ENCODE measurements at regions not wholly inside any gene's neighbourhood (a gene's known extent, or its start where the extent isn't known, plus 50 kb on each side); places are given as distances from the start of the nearest gene placed in this dataset.

DNA sequence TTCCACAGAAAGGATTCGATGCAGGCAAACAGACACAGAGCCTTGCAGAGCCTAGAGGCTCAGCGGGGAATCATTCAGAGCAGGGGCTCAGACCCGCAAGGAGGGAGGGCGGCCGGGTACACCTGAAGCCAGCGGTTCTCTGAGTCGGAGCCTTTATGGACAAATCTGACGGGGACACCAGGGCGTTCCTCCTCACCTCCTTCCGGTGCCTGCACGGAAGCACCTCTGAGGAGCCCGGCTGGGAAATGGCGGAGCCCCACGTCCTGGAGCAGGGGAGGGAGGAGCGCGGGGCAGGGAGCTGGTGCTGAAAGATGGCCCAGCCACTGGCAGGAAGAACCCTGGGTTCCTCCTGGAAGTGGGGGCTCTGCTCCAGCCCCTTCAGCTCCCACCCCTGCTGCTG lies 193.5 kb upstream of the ALKAL2 start:
- H3K9me3 Mint-ChIP-seq (ENCODE audit: unreplicated experiment): no peaks in the 10 kb centered on the region
- H3K36me3 Mint-ChIP-seq (ENCODE audit: unreplicated experiment): no peaks in the 10 kb centered on the region
- no peak overlapping the region for H3K4me3 Mint-ChIP-seq (ENCODE audit: unreplicated experiment)
- H3K4me1 Mint-ChIP-seq (ENCODE audit: unreplicated experiment): peaks cover 7% of the 10 kb centered on the region
- no peak for DNase-seq (ENCODE audit: extremely low spot score, unreplicated experiment)
- TF ChIP-seq, protein P1, sequence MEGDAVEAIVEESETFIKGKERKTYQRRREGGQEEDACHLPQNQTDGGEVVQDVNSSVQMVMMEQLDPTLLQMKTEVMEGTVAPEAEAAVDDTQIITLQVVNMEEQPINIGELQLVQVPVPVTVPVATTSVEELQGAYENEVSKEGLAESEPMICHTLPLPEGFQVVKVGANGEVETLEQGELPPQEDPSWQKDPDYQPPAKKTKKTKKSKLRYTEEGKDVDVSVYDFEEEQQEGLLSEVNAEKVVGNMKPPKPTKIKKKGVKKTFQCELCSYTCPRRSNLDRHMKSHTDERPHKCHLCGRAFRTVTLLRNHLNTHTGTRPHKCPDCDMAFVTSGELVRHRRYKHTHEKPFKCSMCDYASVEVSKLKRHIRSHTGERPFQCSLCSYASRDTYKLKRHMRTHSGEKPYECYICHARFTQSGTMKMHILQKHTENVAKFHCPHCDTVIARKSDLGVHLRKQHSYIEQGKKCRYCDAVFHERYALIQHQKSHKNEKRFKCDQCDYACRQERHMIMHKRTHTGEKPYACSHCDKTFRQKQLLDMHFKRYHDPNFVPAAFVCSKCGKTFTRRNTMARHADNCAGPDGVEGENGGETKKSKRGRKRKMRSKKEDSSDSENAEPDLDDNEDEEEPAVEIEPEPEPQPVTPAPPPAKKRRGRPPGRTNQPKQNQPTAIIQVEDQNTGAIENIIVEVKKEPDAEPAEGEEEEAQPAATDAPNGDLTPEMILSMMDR (IDR thresholded peaks at IDR 0.05): no peak
- H3K27me3 Mint-ChIP-seq (ENCODE audit: unreplicated experiment): peaks cover 71% of the 10 kb centered on the region
- no peak overlapping the region for H3K27ac Mint-ChIP-seq (ENCODE audit: unreplicated experiment)

- Mint-ChIP-seq H3K4me1 (ENCODE audit: unreplicated experiment) (peaks cover 7% of the 10 kb centered on the region), H3K9me3 (ENCODE audit: unreplicated experiment) (no peaks in the 10 kb centered on the region), H3K4me3 (ENCODE audit: unreplicated experiment) (peak overlapping the region; percentile 7), H3K27ac (ENCODE audit: unreplicated experiment) (no peak overlapping the region), H3K36me3 (ENCODE audit: unreplicated experiment) (no peaks in the 10 kb centered on the region), H3K27me3 (ENCODE audit: unreplicated experiment) (peaks cover 61% of the 10 kb centered on the region)
- DNase-seq (ENCODE audit: extremely low spot score, unreplicated experiment): no peak
- TF ChIP-seq, protein P1 (IDR thresholded peaks at IDR 0.05): no peak
Measured at GRCh38 chr2:479490-480176, 191.7 kb upstream of the ALKAL2 start.

- Mint-ChIP-seq H3K27me3 (ENCODE audit: unreplicated experiment) (peaks cover 57% of the 10 kb centered on the region), H3K36me3 (ENCODE audit: unreplicated experiment) (no peaks in the 10 kb centered on the region), H3K4me3 (ENCODE audit: unreplicated experiment) (no peak overlapping the region), H3K9me3 (ENCODE audit: unreplicated experiment) (no peaks in the 10 kb centered on the region), H3K4me1 (ENCODE audit: unreplicated experiment) (peaks cover 7% of the 10 kb centered on the region), H3K27ac (ENCODE audit: unreplicated experiment) (no peak overlapping the region)
- no peak for DNase-seq (ENCODE audit: extremely low spot score, unreplicated experiment)
- TF ChIP-seq, protein P1 (IDR thresholded peaks at IDR 0.05): no peak
Measured at GRCh38 chr2:479031-479430, 191.1 kb upstream of the ALKAL2 start.

- Mint-ChIP-seq H3K36me3 (ENCODE audit: unreplicated experiment) (peaks cover 3% of the 10 kb centered on the region), H3K27ac (ENCODE audit: unreplicated experiment) (no peak overlapping the region), H3K4me1 (ENCODE audit: unreplicated experiment) (no peaks in the 10 kb centered on the region), H3K27me3 (ENCODE audit: unreplicated experiment) (peaks cover 8% of the 10 kb centered on the region), H3K4me3 (ENCODE audit: unreplicated experiment) (no peak overlapping the region), H3K9me3 (ENCODE audit: unreplicated experiment) (peaks cover 6% of the 10 kb centered on the region)
- DNase-seq (ENCODE audit: extremely low spot score, unreplicated experiment): no peak
- TF ChIP-seq, protein P1 (IDR thresholded peaks at IDR 0.05): no peak
Measured at GRCh38 chr2:471560-471959, 183.7 kb upstream of the ALKAL2 start.

GRCh38 chr2:469514-469913 lies 181.6 kb upstream of the ALKAL2 start:
- H3K4me3 Mint-ChIP-seq (ENCODE audit: unreplicated experiment): no peak overlapping the region

More at GRCh38 chr2:469514-469913, 181.6 kb upstream of the ALKAL2 start:
- Mint-ChIP-seq H3K36me3 (ENCODE audit: unreplicated experiment) (peaks cover 3% of the 10 kb centered on the region), H3K27ac (ENCODE audit: unreplicated experiment) (no peak overlapping the region), H3K9me3 (ENCODE audit: unreplicated experiment) (peaks cover 6% of the 10 kb centered on the region), H3K27me3 (ENCODE audit: unreplicated experiment) (peaks cover 3% of the 10 kb centered on the region), H3K4me1 (ENCODE audit: unreplicated experiment) (no peaks in the 10 kb centered on the region)
- TF ChIP-seq, protein P1 (IDR thresholded peaks at IDR 0.05): no peak
- DNase-seq (ENCODE audit: extremely low spot score, unreplicated experiment): no peak
